ENCODE measurements at regions not wholly inside any gene's neighbourhood (a gene's known extent, or its start where the extent isn't known, plus 50 kb on each side); places are given as distances from the start of the nearest gene placed in this dataset.
A peak's percentile ranks its signal among the peaks of the same experiment; 100 is the strongest.
"Not testable (repeated sequence)": the region's sequence is repeated elsewhere in the genome, so short reads cannot be mapped to it uniquely, and the experiment has no call there.

GRCh38 chrX:107296184-107296583 lies 89.8 kb downstream of the DNAAF6 start:
- DNase-seq, result not testable (repeated sequence)

GRCh38 chrX:107298276-107298675 lies 91.9 kb downstream of the DNAAF6 start:
- DNase-seq, result no peak

GRCh38 chrX:107301253-107301652 lies 94.8 kb downstream of the DNAAF6 start:
- DNase-seq, result no peak

- DNase-seq, result no peak
Measured at GRCh38 chrX:107304141-107304540, 97.7 kb downstream of the DNAAF6 start.

GRCh38 chrX:107323786-107324492 lies 117.5 kb downstream of the DNAAF6 start:
- DNase-seq, result no peak

- no peak for DNase-seq
Measured at GRCh38 chrX:107324493-107325310, 118.3 kb downstream of the DNAAF6 start.

- no peak for DNase-seq
Measured at GRCh38 chrX:107325467-107325866, 119.1 kb downstream of the DNAAF6 start.

- no peak for DNase-seq
Measured at GRCh38 chrX:107348051-107348450, 101.4 kb upstream of the FRMPD3 start.

- DNase-seq, result no peak
Measured at GRCh38 chrX:107348990-107349389, 100.5 kb upstream of the FRMPD3 start.

GRCh38 chrX:107355533-107355932 lies 93.9 kb upstream of the FRMPD3 start:
- DNase-seq, result no peak

- no peak for DNase-seq
Measured at GRCh38 chrX:107360788-107361360, 88.6 kb upstream of the FRMPD3 start.

GRCh38 chrX:107370185-107370584 lies 79.3 kb upstream of the FRMPD3 start:
- DNase-seq, result not testable (repeated sequence)

GRCh38 chrX:107374132-107374531 lies 75.3 kb upstream of the FRMPD3 start:
- no peak for DNase-seq

GRCh38 chrX:107374831-107375230 lies 74.6 kb upstream of the FRMPD3 start:
- no peak for DNase-seq

GRCh38 chrX:107376186-107376585 lies 73.3 kb upstream of the FRMPD3 start:
- DNase-seq, result not testable (repeated sequence)

GRCh38 chrX:107384397-107385105 lies 64.9 kb upstream of the FRMPD3 start:
- DNase-seq, result peak; percentile 34

- DNase-seq, result no peak
Measured at GRCh38 chrX:107389726-107390125, 59.7 kb upstream of the FRMPD3 start.

GRCh38 chrX:107393656-107394055 lies 55.8 kb upstream of the FRMPD3 start:
- not testable (repeated sequence) for DNase-seq

- DNase-seq, result no peak
Measured at GRCh38 chrX:107396235-107396634, 53.2 kb upstream of the FRMPD3 start.

- DNase-seq, result no peak
Measured at GRCh38 chrX:107396783-107397182, 52.7 kb upstream of the FRMPD3 start.

- no peak for DNase-seq
Measured at GRCh38 chrX:107398115-107398514, 51.3 kb upstream of the FRMPD3 start.

All from NCI-H524 treated with DMSO at 0.1 percent for 48 hours (cell line).